HEK293 (cell line): ENCODE measurements at regions not wholly inside any gene's neighbourhood (a gene's known extent, or its start where the extent isn't known, plus 50 kb on each side); places are given as distances from the start of the nearest gene placed in this dataset.

Experiments used
- BCL6B ChIP-seq: fragments of 450-650 bp; formaldehyde crosslinking; IDR thresholded peaks from 2 replicates; pipeline ENCODE4 v1.5.1; 2017; ENCODE audit warnings: missing biosample characterization, missing genetic modification characterization
- GFI1B ChIP-seq: fragments of 450-650 bp; formaldehyde crosslinking; IDR thresholded peaks from 2 replicates; pipeline ENCODE4 v1.5.1; 2016; ENCODE audit warnings: missing biosample characterization, missing genetic modification characterization
- KLF1 ChIP-seq: fragments of 450-650 bp; formaldehyde crosslinking; IDR thresholded peaks from 2 replicates; pipeline ENCODE4 v1.5.1; 2016; ENCODE audit warnings: missing biosample characterization, missing genetic modification characterization
- KLF10 ChIP-seq: fragments of 450-650 bp; IDR thresholded peaks from 2 replicates; pipeline ENCODE4 v1.5.1; 2018; ENCODE audit warnings: missing biosample characterization, mild to moderate bottlenecking, missing genetic modification characterization
- KLF7 ChIP-seq: fragments of 450-650 bp; formaldehyde crosslinking; IDR thresholded peaks from 2 replicates; pipeline ENCODE4 v1.5.1; 2016; ENCODE audit warnings: missing biosample characterization, missing genetic modification characterization, borderline replicate concordance
- KLF8 ChIP-seq: fragments of 450-650 bp; formaldehyde crosslinking; IDR thresholded peaks from 2 replicates; pipeline ENCODE4 v1.5.1; 2016; ENCODE audit warnings: missing biosample characterization, missing genetic modification characterization
- KLF9 ChIP-seq: fragments of 450-650 bp; formaldehyde crosslinking; IDR thresholded peaks from 2 replicates; pipeline ENCODE4 v1.5.1; 2016; ENCODE audit warnings: missing biosample characterization, missing genetic modification characterization, low read depth
- PBX3 ChIP-seq: sonication (generic); formaldehyde crosslinking; IDR thresholded peaks from 2 replicates; pipeline ENCODE4 v1.8.1; 2022; ENCODE audit warnings: mild to moderate bottlenecking, moderate library complexity, missing genetic modification reagents
- SP7 ChIP-seq: fragments of 450-650 bp; formaldehyde crosslinking; IDR thresholded peaks from 2 replicates; pipeline ENCODE4 v1.5.1; 2016; ENCODE audit warnings: missing biosample characterization, missing genetic modification characterization
- WT1 ChIP-seq: fragments of 450-650 bp; formaldehyde crosslinking; IDR thresholded peaks from 2 replicates; pipeline ENCODE4 v1.5.1; 2016; ENCODE audit warnings: missing biosample characterization, missing genetic modification characterization
- ZBTB10 ChIP-seq: fragments of 450-650 bp; formaldehyde crosslinking; IDR thresholded peaks from 2 replicates; pipeline ENCODE4 v1.5.1; 2016; ENCODE audit warnings: missing biosample characterization, missing genetic modification characterization
- ZBTB17 ChIP-seq: fragments of 450-650 bp; formaldehyde crosslinking; IDR thresholded peaks from 2 replicates; pipeline ENCODE4 v1.5.1; 2016; ENCODE audit warnings: missing biosample characterization, missing genetic modification characterization
- ZBTB44 ChIP-seq: fragments of 450-650 bp; IDR thresholded peaks from 2 replicates; pipeline ENCODE4 v1.5.1; 2018; ENCODE audit warnings: missing biosample characterization, mild to moderate bottlenecking, missing genetic modification characterization
- ZBTB48 ChIP-seq: fragments of 450-650 bp; formaldehyde crosslinking; IDR thresholded peaks from 2 replicates; pipeline ENCODE4 v1.5.1; 2016; ENCODE audit warnings: missing biosample characterization, missing genetic modification characterization
- ZFHX2 ChIP-seq: fragments of 450-650 bp; formaldehyde crosslinking; conservative IDR thresholded peaks from 2 replicates; pipeline ENCODE4 v1.5.1; 2016; ENCODE audit warnings: missing biosample characterization, missing genetic modification characterization
- ZFP37 ChIP-seq: fragments of 450-650 bp; formaldehyde crosslinking; IDR thresholded peaks from 2 replicates; pipeline ENCODE4 v1.5.1; 2016; ENCODE audit warnings: missing biosample characterization, missing genetic modification characterization
- ZNF10 ChIP-seq: fragments of 450-650 bp; formaldehyde crosslinking; IDR thresholded peaks from 2 replicates; pipeline ENCODE4 v1.5.1; 2017; ENCODE audit warnings: missing biosample characterization, missing genetic modification characterization
- ZNF114 ChIP-seq: fragments of 450-650 bp; formaldehyde crosslinking; IDR thresholded peaks from 2 replicates; pipeline ENCODE4 v1.5.0; 2017; ENCODE audit warnings: missing biosample characterization, missing genetic modification characterization
- ZNF16 ChIP-seq: fragments of 450-650 bp; formaldehyde crosslinking; IDR thresholded peaks from 2 replicates; pipeline ENCODE4 v1.5.1; 2016; ENCODE audit warnings: low read depth, missing biosample characterization, missing genetic modification characterization
- ZNF23 ChIP-seq: fragments of 450-650 bp; formaldehyde crosslinking; IDR thresholded peaks from 2 replicates; pipeline ENCODE4 v1.5.1; 2016; ENCODE audit warnings: missing biosample characterization, missing genetic modification characterization, borderline replicate concordance
- ZNF280C ChIP-seq: fragments of 450-650 bp; formaldehyde crosslinking; IDR thresholded peaks from 2 replicates; pipeline ENCODE4 v1.5.1; 2016; ENCODE audit warnings: missing biosample characterization, missing genetic modification characterization
- ZNF302 ChIP-seq: fragments of 450-650 bp; formaldehyde crosslinking; IDR thresholded peaks from 2 replicates; pipeline ENCODE4 v1.5.1; 2016; ENCODE audit warnings: missing biosample characterization, missing genetic modification characterization, low read depth
- ZNF324 ChIP-seq: fragments of 450-650 bp; formaldehyde crosslinking; IDR thresholded peaks from 2 replicates; pipeline ENCODE4 v1.5.1; 2016; ENCODE audit warnings: missing biosample characterization, missing genetic modification characterization
- ZNF341 ChIP-seq: fragments of 450-650 bp; formaldehyde crosslinking; IDR thresholded peaks from 2 replicates; pipeline ENCODE4; 2016; ENCODE audit warnings: low read depth, missing biosample characterization, missing genetic modification characterization
- ZNF514 ChIP-seq: fragments of 450-650 bp; formaldehyde crosslinking; IDR thresholded peaks from 2 replicates; pipeline ENCODE4 v1.5.1; 2016; ENCODE audit warnings: missing biosample characterization, missing genetic modification characterization
- ZNF585B ChIP-seq: fragments of 450-650 bp; formaldehyde crosslinking; IDR thresholded peaks from 2 replicates; pipeline ENCODE4 v1.5.1; 2016; ENCODE audit warnings: missing biosample characterization, missing genetic modification characterization
- ZNF610 ChIP-seq: fragments of 450-650 bp; formaldehyde crosslinking; IDR thresholded peaks from 2 replicates; pipeline ENCODE4 v1.5.1; 2016; ENCODE audit warnings: missing biosample characterization, missing genetic modification characterization, borderline replicate concordance
- ZNF639 ChIP-seq: fragments of 450-650 bp; formaldehyde crosslinking; IDR thresholded peaks from 2 replicates; pipeline ENCODE4 v1.5.1; 2016; ENCODE audit warnings: missing biosample characterization, missing genetic modification characterization
- ZNF670 ChIP-seq: fragments of 450-650 bp; formaldehyde crosslinking; IDR thresholded peaks from 2 replicates; pipeline ENCODE4 v1.5.1; 2016; ENCODE audit warnings: missing biosample characterization, missing genetic modification characterization, low read depth

- TF ChIP-seq ZNF610 (tag by site-specific recombination) (0 out of 2 replicates have a peak, but pooled peaks have one; percentile 20), ZBTB44 (tag by site-specific recombination) (peak; percentile 72), ZFHX2 (no peak), ZNF23 (tag by site-specific recombination) (no peak), ZNF114 (tag by site-specific recombination) (no peak), ZBTB17 (tag by site-specific recombination) (peak; percentile 60; the same call in 1 of the 2 replicates), BCL6B (tag by site-specific recombination) (peak; percentile 65; the same call in 1 of the 2 replicates), ZNF585B (tag by site-specific recombination) (no peak), ZNF514 (tag by site-specific recombination) (no peak), ZBTB48 (tag by site-specific recombination) (no peak), ZNF324 (tag by site-specific recombination) (peak; percentile 71; the same call in 1 of the 2 replicates), KLF8 (peak; percentile 52; the same call in 1 of the 2 replicates), GFI1B (tag by site-specific recombination) (peak; percentile 80), PBX3 (CRISPR knock-in tag) (no peak), KLF9 (tag by site-specific recombination) (0 out of 2 replicates have a peak, but pooled peaks have one; percentile 35), ZNF639 (tag by site-specific recombination) (no peak), KLF10 (tag by site-specific recombination) (peak; percentile 77), ZNF670 (tag by site-specific recombination) (no peak), WT1 (peak; percentile 92), KLF7 (tag by site-specific recombination) (no peak), KLF1 (tag by site-specific recombination) (no peak), ZNF10 (tag by site-specific recombination) (peak; percentile 67), ZNF302 (no peak), ZFP37 (tag by site-specific recombination) (no peak), ZNF16 (no peak), ZNF280C (tag by site-specific recombination) (no peak), ZBTB10 (tag by site-specific recombination) (no peak), SP7 (tag by site-specific recombination) (peak; percentile 97), ZNF341 (tag by site-specific recombination) (peak; percentile 66)
Observed at GRCh38 chr5:92641031-92641962, 939.7 kb downstream of the NR2F1-AS1 start (continued).
